PC-9 (cell line): ENCODE measurements at regions not wholly inside any gene's neighbourhood (a gene's known extent, or its start where the extent isn't known, plus 50 kb on each side); places are given as distances from the start of the nearest gene placed in this dataset.

Experiments
- BruUV-seq: library from RNA; stranded (reverse); fragments of 400-500 nt; replicated peaks from 2 replicates; lab custom pipeline; 2021; lab: Mats Ljungman, UMichigan
- CTCF ChIA-PET: fragments of 300-600 bp; sonication (Branson Sonifier 250); formaldehyde crosslinking; loops from one replicate; lab custom pipeline; 2022; ENCODE audit warnings: antibody characterized with exemption; lab: Charles Lee
- POLR2A ChIA-PET: fragments of 300-600 bp; sonication (Branson Sonifier 250); formaldehyde crosslinking; loops from one replicate; lab custom pipeline; 2022; ENCODE audit warnings: antibody characterized with exemption; ENCODE audit not compliant: unreplicated experiment; lab: Charles Lee
- DNase-seq, 2 experiments: peaks; one replicate each; pipeline versions ENCODE4 v3.0.0 to v3.0.0-alpha.2; 2015 to 2022; ENCODE audit warnings: mixed read lengths in 1 of 2
- H2AFZ ChIP-seq: fragments of 200-600 bp; sonication (generic); 2 replicates; pipeline ENCODE4 v1.8.1; 2017; ENCODE audit warnings: antibody characterized with exemption
- H3F3A ChIP-seq: fragments of 200-600 bp; sonication (generic); 2 replicates; pipeline ENCODE4 v1.8.1; 2017; ENCODE audit warnings: antibody characterized with exemption, mild to moderate bottlenecking, low read depth; ENCODE audit not compliant: insufficient read depth
- H3K27ac ChIP-seq: fragments of 200-600 bp; sonication (generic); 2 replicates; pipeline ENCODE4 v1.6.1; 2016; ENCODE audit warnings: mixed run types
- H3K27me3 ChIP-seq: fragments of 200-600 bp; sonication (generic); 2 replicates; pipeline ENCODE4 v1.6.1; 2016; ENCODE audit warnings: low read depth, mixed run types; ENCODE audit not compliant: insufficient read depth
- H3K36me3 ChIP-seq: fragments of 200-600 bp; sonication (generic); 2 replicates; pipeline ENCODE4 v1.6.1; 2016; ENCODE audit warnings: low read depth, mixed run types
- H3K4me1 ChIP-seq: fragments of 200-600 bp; sonication (generic); replicated peaks from 2 replicates; pipeline ENCODE4 v1.6.1; 2016; ENCODE audit warnings: mixed run types; ENCODE audit not compliant: insufficient read depth
- H3K4me2 ChIP-seq: fragments of 200-600 bp; sonication (generic); 2 replicates; pipeline ENCODE4 v1.6.1; 2017; ENCODE audit warnings: mixed run types
- H3K4me3 ChIP-seq: fragments of 200-600 bp; sonication (generic); 2 replicates; pipeline ENCODE4 v1.6.1; 2016; ENCODE audit warnings: mixed run types
- H3K79me2 ChIP-seq: fragments of 200-600 bp; sonication (generic); 2 replicates; pipeline ENCODE4 v1.6.1; 2017; ENCODE audit warnings: low read depth, mixed run types
- H3K9me2 ChIP-seq: fragments of 200-600 bp; sonication (generic); 2 replicates; pipeline ENCODE4 v1.8.1; 2017; ENCODE audit warnings: mild to moderate bottlenecking; ENCODE audit not compliant: insufficient read depth
- H3K9me3 ChIP-seq: fragments of 200-600 bp; sonication (generic); 2 replicates; pipeline ENCODE4 v1.8.1; 2016; ENCODE audit warnings: low read depth; ENCODE audit not compliant: insufficient read depth
- H4K20me1 ChIP-seq: fragments of 200-600 bp; sonication (generic); 2 replicates; pipeline ENCODE4 v1.8.1; 2017; ENCODE audit not compliant: insufficient read depth
- CTCF ChIP-seq: fragments of 200-600 bp; sonication (generic); conservative IDR thresholded peaks from 2 replicates; pipeline ENCODE4 v1.6.1; 2017; ENCODE audit warnings: mixed run types, antibody characterized with exemption, mild to moderate bottlenecking, moderate library complexity
- EZH2 ChIP-seq: fragments of 200-600 bp; sonication (generic); IDR thresholded peaks from 2 replicates; pipeline ENCODE4 v1.8.0; 2017; ENCODE audit warnings: antibody characterized with exemption, low read depth
- intact Hi-C: fragments of 100-400 bp; cut with micrococcal nuclease; formaldehyde crosslinking; loops from one replicate; pipeline ENCODE4 v1.10.0; 2022; ENCODE audit not compliant: unreplicated experiment

- H3F3A ChIP-seq: no peaks in the 10 kb centered on the region
- H3K9me2 ChIP-seq: no peaks in the 10 kb centered on the region
- H3K27me3 ChIP-seq: no peaks in the 10 kb centered on the region
- H3K9me3 ChIP-seq: no peaks in the 10 kb centered on the region
- H3K36me3 ChIP-seq: no peaks in the 10 kb centered on the region
- CTCF ChIA-PET: no interaction called here
- H3K27ac ChIP-seq: no peak overlapping the region
- POLR2A ChIA-PET: no interaction called here
- TF ChIP-seq EZH2 (no peak), CTCF (no peak)
- BruUV-seq: no TSS peak
- no peak overlapping the region for H3K4me2 ChIP-seq
- H3K79me2 ChIP-seq: no peaks in the 10 kb centered on the region
- H3K4me1 ChIP-seq: no peaks in the 10 kb centered on the region
- no peaks in the 10 kb centered on the region for H4K20me1 ChIP-seq
- intact Hi-C loops: loop anchor here (10.0 kb wide), 1 partner anchor 86 kb away; no protein-coding TSS in a partner anchor
- H2AFZ ChIP-seq: no peak overlapping the region
- H3K4me3 ChIP-seq: no peak overlapping the region
- no peak for DNase-seq
Measured at GRCh38 chr21:35849144-35849543, 211.2 kb downstream of the SETD4 start.

GRCh38 chr21:35843911-35844667 is 216.2 kb downstream of the SETD4 start:
- Histone ChIP-seq H3K36me3 (no peaks in the 10 kb centered on the region), H3F3A (no peaks in the 10 kb centered on the region), H3K79me2 (no peaks in the 10 kb centered on the region), H3K4me1 (no peaks in the 10 kb centered on the region), H3K4me3 (no peak overlapping the region), H3K4me2 (no peak overlapping the region), H2AFZ (no peak overlapping the region), H3K9me3 (no peaks in the 10 kb centered on the region), H3K9me2 (no peaks in the 10 kb centered on the region), H4K20me1 (no peaks in the 10 kb centered on the region), H3K27me3 (no peaks in the 10 kb centered on the region), H3K27ac (no peak overlapping the region)
- no peak for DNase-seq
- BruUV-seq: no TSS peak
- TF ChIP-seq EZH2: no peak
- TF ChIP-seq CTCF: no peak
- intact Hi-C loops: loop anchor here (5.0 to 10.0 kb wide), 5 partner anchors 91 to 1152 kb away; no protein-coding TSS in a partner anchor
- ChIA-PET POLR2A (interaction anchor here (0.6 kb wide), 1 partner anchor 335 kb away, joined by 4 read pairs; no protein-coding TSS in a partner anchor), CTCF (no interaction called here)

DNA sequence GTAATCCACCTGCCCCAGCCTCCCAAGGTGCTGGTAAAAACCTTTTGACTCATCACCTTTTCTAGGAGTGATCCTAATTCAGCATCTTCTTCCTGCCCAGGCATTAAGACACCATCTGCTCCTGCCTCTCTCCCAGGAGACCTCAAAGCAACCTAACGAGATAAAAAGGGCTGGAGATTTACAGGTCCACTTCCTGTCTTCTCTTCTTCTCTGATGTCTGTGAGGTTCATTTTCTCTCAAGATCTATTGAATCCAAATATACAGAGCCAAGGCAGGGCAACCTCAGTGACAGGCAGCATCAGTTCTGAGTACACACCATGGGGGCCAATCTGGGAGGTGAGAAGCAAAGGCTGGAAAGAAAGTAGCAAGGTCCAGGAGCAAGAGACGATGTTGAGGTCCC is 219.4 kb downstream of the SETD4 start:
- Histone ChIP-seq H3K36me3 (no peaks in the 10 kb centered on the region), H4K20me1 (no peaks in the 10 kb centered on the region), H3K27ac (no peak overlapping the region), H3K4me2 (no peak overlapping the region), H3K4me3 (no peak overlapping the region), H3K79me2 (no peaks in the 10 kb centered on the region), H3K9me3 (no peaks in the 10 kb centered on the region), H3K27me3 (no peaks in the 10 kb centered on the region), H3K9me2 (no peaks in the 10 kb centered on the region), H3K4me1 (no peaks in the 10 kb centered on the region), H2AFZ (no peak overlapping the region), H3F3A (no peaks in the 10 kb centered on the region)
- BruUV-seq: no TSS peak
- CTCF ChIA-PET: interaction anchor here (0.7 to 0.9 kb wide), 2 partner anchors 99 to 181 kb away, joined by 3 to 4 read pairs; no protein-coding TSS in a partner anchor
- no peak for DNase-seq
- intact Hi-C loops: loop anchor here (2.0 to 10.0 kb wide), 6 partner anchors 94 to 1149 kb away; no protein-coding TSS in a partner anchor
- POLR2A ChIA-PET: no interaction called here
- TF ChIP-seq EZH2: no peak
- no peak for TF ChIP-seq CTCF
